WTC11 (cell line): ENCODE measurements at regions not wholly inside any gene's neighbourhood (a gene's known extent, or its start where the extent isn't known, plus 50 kb on each side); places are given as distances from the start of the nearest gene placed in this dataset.

Experiments used
- ATAC-seq: fragments of 200-7000 bp; cut with Tn5 transposase; 2 replicates; pipeline ENCODE4 v1.10.0; 2021; ENCODE audit warnings: mild to moderate bottlenecking, moderate library complexity
- CTCF ChIA-PET: fragments of 300-600 bp; sonication (Branson Sonifier 250); formaldehyde crosslinking; loops from one replicate; lab custom pipeline; 2021; ENCODE audit warnings: antibody characterized with exemption; lab: Charles Lee
- POLR2A ChIA-PET: fragments of 350-600 bp; sonication (Branson Sonifier 250); formaldehyde crosslinking; loops from one replicate; lab custom pipeline; 2021; ENCODE audit warnings: antibody characterized with exemption; lab: Charles Lee
- DNase-seq: peaks from one replicate; pipeline ENCODE4 v3.0.0; 2021; ENCODE audit warnings: low spot score
- H3K27ac Mint-ChIP-seq: 2 replicates; pipeline ENCODE4 v1.8.0; 2021; ENCODE audit warnings: mixed read lengths
- H3K27me3 Mint-ChIP-seq: 2 replicates; pipeline ENCODE4 v1.8.0; 2021; ENCODE audit warnings: low read depth, mild to moderate bottlenecking, moderate library complexity, mixed read lengths
- H3K36me3 Mint-ChIP-seq: 2 replicates; pipeline ENCODE4 v1.8.0; 2021; ENCODE audit warnings: mixed read lengths
- H3K4me1 Mint-ChIP-seq: 2 replicates; pipeline ENCODE4 v1.8.0; 2022; ENCODE audit warnings: mixed read lengths
- H3K4me3 Mint-ChIP-seq: 2 replicates; pipeline ENCODE4 v1.8.0; 2021; ENCODE audit warnings: mild to moderate bottlenecking, moderate library complexity, mixed read lengths
- H3K9me3 Mint-ChIP-seq: 2 replicates; pipeline ENCODE4 v1.8.0; 2021; ENCODE audit warnings: mixed read lengths
- AFF4 ChIP-seq: sonication (generic); formaldehyde crosslinking; IDR thresholded peaks from 2 replicates; pipeline ENCODE4 v1.8.1; 2023; ENCODE audit warnings: mild to moderate bottlenecking, missing genetic modification reagents, borderline replicate concordance
- ATF6 ChIP-seq: sonication (generic); formaldehyde crosslinking; IDR thresholded peaks from 2 replicates; pipeline ENCODE4 v1.8.1; 2023; ENCODE audit warnings: mild to moderate bottlenecking, missing genetic modification reagents
- E2F5 ChIP-seq: sonication (generic); formaldehyde crosslinking; IDR thresholded peaks from 2 replicates; pipeline ENCODE4 v1.8.1; 2022; ENCODE audit warnings: mild to moderate bottlenecking, moderate library complexity, missing genetic modification reagents
- ELF4 ChIP-seq: sonication (generic); formaldehyde crosslinking; IDR thresholded peaks from 2 replicates; pipeline ENCODE4 v1.8.1; 2022; ENCODE audit warnings: low read depth, mild to moderate bottlenecking, moderate library complexity, missing genetic modification reagents
- EMX1 ChIP-seq: fragments of 250-450 bp; sonication (Bioruptor Pico); IDR thresholded peaks from 2 replicates; pipeline ENCODE4 v1.8.0; 2021; ENCODE audit warnings: mild to moderate bottlenecking
- FOXP1 ChIP-seq: sonication (generic); formaldehyde crosslinking; IDR thresholded peaks from 2 replicates; pipeline ENCODE4 v1.8.0; 2022; ENCODE audit warnings: missing genetic modification reagents, mild to moderate bottlenecking, moderate library complexity, borderline replicate concordance
- FOXP4 ChIP-seq: sonication (generic); formaldehyde crosslinking; IDR thresholded peaks from 2 replicates; pipeline ENCODE4 v1.8.0; 2022; ENCODE audit warnings: mild to moderate bottlenecking, missing genetic modification reagents
- JAZF1 ChIP-seq: fragments of 250-450 bp; sonication (Bioruptor Pico); IDR thresholded peaks from 2 replicates; pipeline ENCODE4 v1.9.0; 2021; ENCODE audit warnings: moderate library complexity, mild to moderate bottlenecking, inconsistent platforms
- NR1H2 ChIP-seq: sonication (generic); formaldehyde crosslinking; IDR thresholded peaks from 2 replicates; pipeline ENCODE4 v1.9.0; 2021; ENCODE audit warnings: mild to moderate bottlenecking, moderate library complexity, missing genetic modification reagents
- NR3C1 ChIP-seq: sonication (generic); formaldehyde crosslinking; conservative IDR thresholded peaks from 2 replicates; pipeline ENCODE4 v1.8.1; 2023; ENCODE audit warnings: low read depth, mild to moderate bottlenecking, missing genetic modification reagents
- OVOL2 ChIP-seq: fragments of 250-450 bp; sonication (Bioruptor Pico); IDR thresholded peaks from 2 replicates; pipeline ENCODE4 v1.9.0; 2021; ENCODE audit warnings: mild to moderate bottlenecking, borderline replicate concordance
- ZNF138 ChIP-seq: sonication (generic); formaldehyde crosslinking; conservative IDR thresholded peaks from 2 replicates; pipeline ENCODE4 v1.8.1; 2022; ENCODE audit warnings: mild to moderate bottlenecking, moderate library complexity, missing genetic modification reagents
- ZNF232 ChIP-seq: sonication (generic); formaldehyde crosslinking; IDR thresholded peaks from 2 replicates; pipeline ENCODE4 v1.8.0; 2022; ENCODE audit warnings: mild to moderate bottlenecking, missing genetic modification reagents
- ZNF317 ChIP-seq: sonication (generic); formaldehyde crosslinking; IDR thresholded peaks from 2 replicates; pipeline ENCODE4 v1.8.1; 2023; ENCODE audit warnings: low read depth, mild to moderate bottlenecking, moderate library complexity, missing genetic modification reagents, borderline replicate concordance
- ZNF396 ChIP-seq: fragments of 250-450 bp; sonication (Bioruptor Pico); IDR thresholded peaks from 2 replicates; pipeline ENCODE4 v1.8.0; 2021; ENCODE audit warnings: mild to moderate bottlenecking, moderate library complexity, borderline replicate concordance
- ZNF671 ChIP-seq: fragments of 250-450 bp; sonication (Bioruptor Pico); IDR thresholded peaks from 2 replicates; pipeline ENCODE4 v1.8.0; 2021; ENCODE audit warnings: mild to moderate bottlenecking

GRCh38 chr6:128759901-128760300, 123.0 kb upstream of the LAMA2 start (continued):
- TF ChIP-seq E2F5 (CRISPR knock-in tag): no peak
- TF ChIP-seq OVOL2 (CRISPR knock-in tag): no peak
- no peak for TF ChIP-seq AFF4
- TF ChIP-seq NR1H2 (CRISPR knock-in tag): no peak
- TF ChIP-seq ZNF138: no peak
- no peak for TF ChIP-seq FOXP1
- no peak for TF ChIP-seq EMX1 (CRISPR knock-in tag)

- ChIA-PET POLR2A (no interaction called here), CTCF (no interaction called here)
- Mint-ChIP-seq H3K27ac (no peak overlapping the region), H3K9me3 (peaks cover 21% of the 10 kb centered on the region), H3K4me3 (no peak overlapping the region), H3K4me1 (peaks cover 23% of the 10 kb centered on the region), H3K36me3 (peaks cover 4% of the 10 kb centered on the region; the same call in 1 of the 2 replicates), H3K27me3 (no peaks in the 10 kb centered on the region)
- DNase-seq: no peak
- no peak for ATAC-seq
- TF ChIP-seq ELF4 (CRISPR knock-in tag): no peak
- TF ChIP-seq JAZF1 (CRISPR knock-in tag): no peak
- TF ChIP-seq ZNF671 (CRISPR knock-in tag): no peak
- TF ChIP-seq ATF6 (CRISPR knock-in tag): no peak
- TF ChIP-seq NR3C1 (CRISPR knock-in tag): no peak
- no peak for TF ChIP-seq AFF4
- TF ChIP-seq FOXP4: no peak
- no peak for TF ChIP-seq ZNF232 (CRISPR knock-in tag)
- TF ChIP-seq ZNF317 (CRISPR knock-in tag): no peak
- TF ChIP-seq ZNF396 (CRISPR knock-in tag): no peak
- TF ChIP-seq, all 79 proteins: peak for 0
Observed at GRCh38 chr6:128759447-128759846, 123.5 kb upstream of the LAMA2 start.
